IMR-90 (cell line): ENCODE measurements at regions not wholly inside any gene's neighbourhood (a gene's known extent, or its start where the extent isn't known, plus 50 kb on each side); places are given as distances from the start of the nearest gene placed in this dataset.

Experiments
- ATAC-seq: fragments of 200-7000 bp; cut with Tn5 transposase; 2 replicates; pipeline ENCODE4 v1.9.1; 2020; ENCODE audit warnings: low read depth, mild to moderate bottlenecking, moderate library complexity
- BruUV-seq: library from RNA; stranded (reverse); fragments of 400-500 nt; replicated peaks from 2 replicates; lab custom pipeline; 2021; lab: Mats Ljungman, UMichigan
- CTCF ChIA-PET: fragments of 300-600 bp; formaldehyde crosslinking; extraction: SDS; loops from one replicate; lab custom pipeline; 2021; ENCODE audit warnings: antibody characterized with exemption; lab: Yijun Ruan, JAX
- POLR2A ChIA-PET: fragments of 300-600 bp; sonication (Branson Sonifier 250); formaldehyde crosslinking; loops from one replicate; lab custom pipeline; 2022; ENCODE audit warnings: antibody characterized with exemption; ENCODE audit not compliant: unreplicated experiment; lab: Charles Lee
- DNase-seq: peaks from one replicate; pipeline ENCODE4 v3.0.0; 2013
- H2AFZ ChIP-seq: replicated peaks from 2 replicates; pipeline ENCODE3; 2013; ENCODE audit warnings: low read length, mild to moderate bottlenecking; ENCODE audit not compliant: poor library complexity
- H2AK5ac ChIP-seq: 2 replicates; pipeline ENCODE4 v1.6.1; 2013; ENCODE audit warnings: low read depth, low read length, inconsistent platforms
- H2AK9ac ChIP-seq: replicated peaks from 2 replicates; pipeline ENCODE3; 2013; ENCODE audit warnings: mild to moderate bottlenecking, low read depth, low read length, moderate library complexity; ENCODE audit not compliant: poor library complexity
- H2BK120ac ChIP-seq: 2 replicates; pipeline ENCODE4 v1.6.1; 2013; ENCODE audit warnings: low read depth, low read length, inconsistent platforms
- H2BK15ac ChIP-seq: 3 replicates; pipeline ENCODE4 v1.6.1; 2013; ENCODE audit warnings: low read depth, low read length, inconsistent platforms
- H2BK20ac ChIP-seq: 2 replicates; pipeline ENCODE4 v1.6.1; 2013; ENCODE audit warnings: low read depth, mild to moderate bottlenecking, inconsistent platforms, low read length, moderate library complexity
- H2BK5ac ChIP-seq: 2 replicates; pipeline ENCODE4 v1.6.1; 2013; ENCODE audit warnings: mild to moderate bottlenecking, low read depth, low read length, inconsistent platforms; ENCODE audit not compliant: poor library complexity, severe bottlenecking
- H3K14ac ChIP-seq: replicated peaks from 2 replicates; pipeline ENCODE4 v1.6.1; 2013; ENCODE audit warnings: low read depth, low read length, inconsistent platforms
- H3K18ac ChIP-seq: 2 replicates; pipeline ENCODE4 v1.6.1; 2013; ENCODE audit warnings: low read depth, low read length, control low read depth
- H3K23ac ChIP-seq: 2 replicates; pipeline ENCODE4 v1.6.1; 2013; ENCODE audit warnings: low read depth, low read length, inconsistent platforms
- H3K27ac ChIP-seq: 2 replicates; pipeline ENCODE4 v1.5.1; 2013; ENCODE audit warnings: mild to moderate bottlenecking, control low read depth, low read length; ENCODE audit not compliant: insufficient read depth
- H3K27me3 ChIP-seq: 2 replicates; pipeline ENCODE4 v1.6.1; 2013; ENCODE audit warnings: low read length; ENCODE audit not compliant: control insufficient read depth, insufficient read depth
- H3K36me3 ChIP-seq: 2 replicates; pipeline ENCODE4 v1.6.1; 2013; ENCODE audit warnings: low read length, mixed read lengths; ENCODE audit not compliant: control insufficient read depth, insufficient read depth
- H3K4ac ChIP-seq: 2 replicates; pipeline ENCODE4 v1.6.1; 2013; ENCODE audit warnings: low read depth, low read length, inconsistent platforms
- H3K4me1 ChIP-seq: 2 replicates; pipeline ENCODE4 v1.6.1; 2013; ENCODE audit warnings: low read length, mixed read lengths; ENCODE audit not compliant: control insufficient read depth, insufficient read depth
- H3K4me2 ChIP-seq: 2 replicates; pipeline ENCODE4 v1.6.1; 2013; ENCODE audit warnings: low read depth, mild to moderate bottlenecking, control low read depth, low read length, moderate library complexity
- H3K4me3 ChIP-seq: 2 replicates; pipeline ENCODE4 v1.5.1; 2013; ENCODE audit warnings: low read depth, mild to moderate bottlenecking, control low read depth, low read length, moderate library complexity; ENCODE audit not compliant: insufficient read depth
- H3K56ac ChIP-seq: 2 replicates; pipeline ENCODE4 v1.6.1; 2013; ENCODE audit warnings: low read length, inconsistent platforms; ENCODE audit not compliant: insufficient read depth; ENCODE audit errors: extremely low read depth
- H3K79me1 ChIP-seq, 2 experiments: 2 replicates each; pipeline ENCODE4 v1.6.1; 2013; ENCODE audit warnings: low read length in 2 of 2, inconsistent platforms in 1 of 2, low read depth in 1 of 2
- H3K9ac ChIP-seq: 2 replicates; pipeline ENCODE4 v1.6.1; 2013; ENCODE audit warnings: low read depth, low read length, control low read depth
- H3K9me1 ChIP-seq: 2 replicates; pipeline ENCODE4 v1.6.1; 2013; ENCODE audit warnings: low read length, inconsistent platforms; ENCODE audit not compliant: insufficient read depth
- H3K9me3 ChIP-seq: 2 replicates; pipeline ENCODE4 v1.6.1; 2013; ENCODE audit warnings: low read length; ENCODE audit not compliant: control insufficient read depth, insufficient read depth
- H4K20me1 ChIP-seq: 2 replicates; pipeline ENCODE4 v1.6.1; 2013; ENCODE audit warnings: low read length, inconsistent platforms; ENCODE audit not compliant: insufficient read depth
- H4K5ac ChIP-seq: 2 replicates; pipeline ENCODE4 v1.6.1; 2013; ENCODE audit warnings: mild to moderate bottlenecking, low read depth, low read length, control low read depth
- H4K8ac ChIP-seq, 2 experiments: 2 replicates each; pipeline ENCODE4 v1.6.1; 2013; ENCODE audit warnings: low read depth in 2 of 2, low read length in 2 of 2, control low read depth in 1 of 2, inconsistent platforms in 1 of 2
- H4K91ac ChIP-seq: 2 replicates; pipeline ENCODE4 v1.6.1; 2013; ENCODE audit warnings: low read depth, low read length, inconsistent platforms; ENCODE audit not compliant: insufficient read depth
- CHD1 ChIP-seq: IDR thresholded peaks from 2 replicates; pipeline ENCODE4 v1.6.1; 2012; ENCODE audit warnings: low read depth, low read length, improper control_type of control experiment
- CTCF ChIP-seq: conservative IDR thresholded peaks from 2 replicates; pipeline ENCODE4 v1.5.1; 2012; ENCODE audit warnings: mild to moderate bottlenecking, low read depth, low read length, improper control_type of control experiment
- FOS ChIP-seq: fragments of 150-350 bp; IDR thresholded peaks from 2 replicates; pipeline ENCODE4 v1.6.1; 2016; ENCODE audit warnings: low read depth, low read length
- MXI1 ChIP-seq: IDR thresholded peaks from 2 replicates; pipeline ENCODE4 v1.6.1; 2012; ENCODE audit warnings: low read depth, mild to moderate bottlenecking, low read length, moderate library complexity, borderline replicate concordance
- NFE2L2 ChIP-seq: fragments of 150-350 bp; IDR thresholded peaks from 2 replicates; pipeline ENCODE4 v1.6.1; 2016; ENCODE audit warnings: low read depth, mild to moderate bottlenecking, low read length
- POLR2A ChIP-seq: IDR thresholded peaks from 2 replicates; pipeline ENCODE4 v1.6.1; 2012; ENCODE audit warnings: mild to moderate bottlenecking, low read depth, low read length
- WGBS, 2 experiments: methylation state at CpG; one replicate each; pipeline versions ENCODE4 v1.1.5 to v1.1.7; 2013; ENCODE audit warnings: missing lambda C conversion rate in 2 of 2; ENCODE audit not compliant: insufficient read length in 1 of 2; ENCODE audit errors: extremely low coverage in 2 of 2; 5-methylcytosine and 5-hydroxymethylcytosine counted together
- dilution Hi-C: fragments of 300-500 bp; cut with HindIII; formaldehyde crosslinking; loops from one replicate; pipeline ENCODE4 v1.14.3; 2018; ENCODE audit warnings: low sequenced_read_pairs; ENCODE audit not compliant: unreplicated experiment
- in situ Hi-C: fragments of 300-500 bp; cut with MboI; formaldehyde crosslinking; loops from 3 replicates; pipeline ENCODE4 v1.14.3; 2019; ENCODE audit warnings: low sequenced_read_pairs, inconsistent platforms, mixed read lengths
- intact Hi-C: fragments of 100-400 bp; cut with micrococcal nuclease; formaldehyde crosslinking; loops from 2 replicates; pipeline ENCODE4 v1.10.0; 2022

- POLR2A ChIA-PET = no interaction called here
- Histone ChIP-seq H3K56ac (no peak overlapping the region), H3K9me1 (no peaks in the 10 kb centered on the region), H3K36me3 (no peaks in the 10 kb centered on the region), H2AK5ac (no peak overlapping the region), H2AK9ac (no peak overlapping the region), H3K27ac (no peak overlapping the region), H3K4me3 (no peak overlapping the region), H3K14ac (no peak overlapping the region), H4K8ac (no peak overlapping the region), H3K79me1 (no peaks in the 10 kb centered on the region), H2AFZ (no peak overlapping the region), H2BK120ac (no peak overlapping the region), H2BK15ac (no peak overlapping the region), H3K9ac (no peak overlapping the region), H3K4ac (no peak overlapping the region), H3K9me3 (no peaks in the 10 kb centered on the region), H4K20me1 (no peaks in the 10 kb centered on the region), H3K4me1 (no peaks in the 10 kb centered on the region), H2BK5ac (no peak overlapping the region), H2BK20ac (no peak overlapping the region), H3K18ac (no peak overlapping the region), H4K5ac (no peak overlapping the region), H3K23ac (no peak overlapping the region), H3K27me3 (no peaks in the 10 kb centered on the region), H4K91ac (no peak overlapping the region), H3K4me2 (no peak overlapping the region)
- intact Hi-C loops (no loop called here), in situ Hi-C loops (no loop called here), dilution Hi-C loops (no loop called here)
- no TSS peak for BruUV-seq
- no peak for DNase-seq
- WGBS, 2 experiments = no CpG with 5 or more reads among the region's 3 CpGs
- TF ChIP-seq FOS (no peak), CTCF (no peak), CHD1 (no peak), POLR2A (no peak), NFE2L2 (no peak), MXI1 (no peak)
- ATAC-seq = no peak
- CTCF ChIA-PET = no interaction called here
These were observed 742.4 kb downstream of the SATB2 start for GRCh38 chr2:198715302-198715835.
